Activated naive CD4-positive, alpha-beta T cell treated with anti-CD3 and anti-CD28 coated beads for 36 hours (primary cell): ENCODE measurements at regions not wholly inside any gene's neighbourhood (a gene's known extent, or its start where the extent isn't known, plus 50 kb on each side); places are given as distances from the start of the nearest gene placed in this dataset.

Experiments
- CTCF ChIA-PET: fragments of 350-600 bp; sonication (Branson Sonifier 250); formaldehyde crosslinking; loops from one replicate; lab custom pipeline; 2021; ENCODE audit warnings: antibody characterized with exemption; lab: Charles Lee
- DNase-seq: peaks from one replicate; pipeline ENCODE4 v3.0.0-alpha.2; 2020
- H3K27ac Mint-ChIP-seq: one replicate; pipeline ENCODE4 v1.8.0; 2021; ENCODE audit warnings: mild to moderate bottlenecking, mixed read lengths
- H3K27me3 Mint-ChIP-seq: one replicate; pipeline ENCODE4 v1.8.0; 2021; ENCODE audit warnings: low read depth, mixed read lengths
- H3K36me3 Mint-ChIP-seq: one replicate; pipeline ENCODE4 v1.8.0; 2021; ENCODE audit warnings: low read depth, mixed read lengths
- H3K4me1 Mint-ChIP-seq: one replicate; pipeline ENCODE4 v1.8.0; 2021; ENCODE audit warnings: low read depth, mixed read lengths
- H3K4me3 Mint-ChIP-seq: one replicate; pipeline ENCODE4 v1.8.0; 2021; ENCODE audit warnings: mild to moderate bottlenecking, moderate library complexity, mixed read lengths
- H3K9me3 Mint-ChIP-seq: one replicate; pipeline ENCODE4 v1.8.0; 2021; ENCODE audit warnings: mixed read lengths
- intact Hi-C: fragments of 100-400 bp; cut with micrococcal nuclease; formaldehyde crosslinking; loops from one replicate; pipeline ENCODE4 v1.15.1; 2023

DNA sequence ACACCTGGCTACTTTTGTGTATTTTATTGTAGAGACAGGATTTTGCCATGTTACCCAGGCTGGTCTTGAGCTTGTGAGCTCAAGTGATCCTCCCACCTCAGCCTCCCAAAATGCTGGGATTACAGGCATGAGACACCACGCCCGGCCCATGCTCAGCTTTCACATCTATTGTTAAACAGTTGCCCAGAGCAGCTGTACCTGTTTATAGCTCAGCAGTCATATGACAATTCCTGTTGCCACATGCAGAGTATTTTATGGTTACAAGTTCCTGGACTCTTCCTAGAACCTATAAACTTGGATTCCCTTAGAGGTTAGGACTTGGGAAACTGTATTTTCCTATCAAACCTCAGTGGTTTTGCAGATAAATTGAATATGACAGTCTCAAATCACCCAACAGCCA lies 188.3 kb upstream of the KCNG1 start:
- no peak for DNase-seq
- Mint-ChIP-seq H3K36me3 (no peaks in the 10 kb centered on the region), H3K9me3 (no peaks in the 10 kb centered on the region), H3K27me3 (peaks cover 21% of the 10 kb centered on the region), H3K27ac (no peak overlapping the region), H3K4me1 (no peaks in the 10 kb centered on the region), H3K4me3 (no peak overlapping the region)
- intact Hi-C loops, result no loop called here
- CTCF ChIA-PET, result interaction anchor here (1.7 kb wide), 1 partner anchor 97 kb away, joined by 4 read pairs; no protein-coding TSS in a partner anchor

DNA sequence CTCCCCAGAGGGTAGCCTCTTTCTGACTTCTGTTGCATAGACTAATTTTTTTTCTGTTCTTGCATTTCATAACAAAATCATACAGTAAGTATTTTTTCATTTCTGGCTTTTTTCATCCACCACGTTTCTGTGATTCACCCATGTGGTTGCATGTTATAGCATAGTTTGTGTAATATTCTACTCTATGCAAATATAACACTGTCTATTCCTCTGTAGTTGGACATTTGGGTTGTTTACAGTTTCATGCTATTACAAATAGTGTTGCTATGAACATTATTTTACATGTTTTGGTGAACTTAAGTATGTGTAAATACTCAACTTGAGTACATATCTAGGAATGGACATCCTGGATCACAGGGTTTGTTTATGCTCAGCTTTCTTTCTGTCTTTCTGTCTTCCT lies 187.2 kb upstream of the KCNG1 start:
- intact Hi-C loops, result no loop called here
- Mint-ChIP-seq H3K9me3 (no peaks in the 10 kb centered on the region), H3K4me3 (no peak overlapping the region), H3K36me3 (no peaks in the 10 kb centered on the region), H3K27me3 (peaks cover 17% of the 10 kb centered on the region), H3K4me1 (no peaks in the 10 kb centered on the region), H3K27ac (no peak overlapping the region)
- CTCF ChIA-PET, result interaction anchor here (0.8 to 1.2 kb wide), 3 partner anchors 9 to 222 kb away, joined by 3 read pairs; no protein-coding TSS in a partner anchor
- no peak for DNase-seq

DNA sequence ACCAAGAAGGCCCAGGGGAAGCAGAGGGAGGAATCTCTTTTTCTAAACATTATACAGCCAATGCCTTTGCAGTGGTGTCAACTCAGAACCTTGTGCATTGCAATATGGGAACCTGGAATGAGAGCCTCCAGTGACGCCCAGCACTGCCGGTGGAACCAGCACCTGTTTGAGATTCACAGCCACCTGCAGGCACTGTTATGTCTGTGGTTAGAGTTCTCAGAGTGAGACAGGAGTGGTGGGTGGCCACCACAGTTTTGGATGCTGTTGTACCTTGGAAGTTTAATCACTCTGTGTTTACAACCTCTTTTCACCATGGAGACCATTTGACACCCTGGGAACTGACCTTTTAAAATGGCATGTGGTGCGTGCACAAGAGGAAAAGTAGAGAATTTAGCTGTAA lies 185.3 kb upstream of the KCNG1 start:
- Mint-ChIP-seq H3K9me3 (no peaks in the 10 kb centered on the region), H3K36me3 (no peaks in the 10 kb centered on the region), H3K4me3 (no peak overlapping the region), H3K27me3 (peaks cover 16% of the 10 kb centered on the region), H3K27ac (no peak overlapping the region), H3K4me1 (no peaks in the 10 kb centered on the region)
- CTCF ChIA-PET, result no interaction called here
- DNase-seq, result no peak
- intact Hi-C loops, result no loop called here

DNA sequence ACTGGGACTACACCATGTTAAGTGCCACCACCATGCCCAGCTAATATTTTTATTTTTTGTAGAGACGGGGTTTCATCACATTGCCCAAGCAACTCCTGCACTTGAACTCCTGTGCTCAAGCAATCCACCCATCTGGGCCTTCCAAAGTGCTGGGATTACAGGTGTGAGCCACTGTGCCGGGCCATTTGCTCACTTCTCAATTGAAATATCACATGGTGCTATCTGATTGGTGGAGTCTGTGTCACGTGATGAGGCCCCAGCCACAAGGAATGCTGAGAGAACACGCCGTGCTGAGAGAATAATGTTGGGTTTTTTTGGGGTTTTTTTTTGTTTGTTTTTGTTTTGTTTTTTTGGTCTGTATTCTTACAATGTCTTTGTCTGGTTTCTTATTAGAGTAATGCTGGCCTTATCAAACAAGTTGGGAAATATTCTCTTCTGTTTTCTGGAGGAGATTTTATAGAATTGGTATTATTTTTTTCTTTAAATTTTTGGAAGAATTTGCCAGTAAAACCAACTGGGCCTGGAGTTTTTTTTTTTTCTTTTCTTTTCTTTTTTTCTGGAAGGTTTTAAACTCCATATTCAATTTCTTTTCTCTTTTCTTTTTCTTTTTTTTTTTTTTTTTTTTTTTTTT lies 183.2 kb upstream of the KCNG1 start:
- Mint-ChIP-seq H3K9me3 (no peaks in the 10 kb centered on the region), H3K27me3 (peaks cover 13% of the 10 kb centered on the region), H3K4me1 (no peaks in the 10 kb centered on the region), H3K36me3 (no peaks in the 10 kb centered on the region), H3K27ac (no peak overlapping the region), H3K4me3 (no peak overlapping the region)
- no peak for DNase-seq
- CTCF ChIA-PET, result no interaction called here
- intact Hi-C loops, result no loop called here

DNA sequence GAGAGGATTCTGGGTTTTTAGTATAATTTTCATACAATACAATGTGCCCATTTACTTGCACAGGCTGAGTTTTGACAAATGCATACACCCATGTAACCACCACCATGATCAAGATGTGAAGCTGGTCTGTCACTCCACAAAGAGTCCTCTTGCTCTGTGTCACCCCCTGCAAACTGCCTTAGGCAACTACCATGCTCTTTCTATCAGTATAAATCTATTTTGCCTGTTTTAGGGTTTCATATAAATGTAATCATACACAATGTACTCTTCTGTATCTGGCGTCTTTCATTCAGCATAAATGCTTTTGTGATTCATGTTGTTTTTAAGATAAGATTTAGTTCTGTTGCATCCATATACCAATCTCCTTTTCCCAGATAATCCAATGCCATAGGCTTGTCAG lies 181.9 kb upstream of the KCNG1 start:
- no peak for DNase-seq
- no peak overlapping the region for H3K27ac Mint-ChIP-seq
- peaks cover 13% of the 10 kb centered on the region for H3K27me3 Mint-ChIP-seq
- no peaks in the 10 kb centered on the region for H3K36me3 Mint-ChIP-seq
- H3K9me3 Mint-ChIP-seq, result no peaks in the 10 kb centered on the region
- intact Hi-C loops, result no loop called here
- CTCF ChIA-PET, result interaction anchor here (1.2 kb wide), 1 partner anchor 121 kb away, joined by 3 read pairs; no protein-coding TSS in a partner anchor
- H3K4me1 Mint-ChIP-seq, result no peaks in the 10 kb centered on the region
- H3K4me3 Mint-ChIP-seq, result no peak overlapping the region

DNA sequence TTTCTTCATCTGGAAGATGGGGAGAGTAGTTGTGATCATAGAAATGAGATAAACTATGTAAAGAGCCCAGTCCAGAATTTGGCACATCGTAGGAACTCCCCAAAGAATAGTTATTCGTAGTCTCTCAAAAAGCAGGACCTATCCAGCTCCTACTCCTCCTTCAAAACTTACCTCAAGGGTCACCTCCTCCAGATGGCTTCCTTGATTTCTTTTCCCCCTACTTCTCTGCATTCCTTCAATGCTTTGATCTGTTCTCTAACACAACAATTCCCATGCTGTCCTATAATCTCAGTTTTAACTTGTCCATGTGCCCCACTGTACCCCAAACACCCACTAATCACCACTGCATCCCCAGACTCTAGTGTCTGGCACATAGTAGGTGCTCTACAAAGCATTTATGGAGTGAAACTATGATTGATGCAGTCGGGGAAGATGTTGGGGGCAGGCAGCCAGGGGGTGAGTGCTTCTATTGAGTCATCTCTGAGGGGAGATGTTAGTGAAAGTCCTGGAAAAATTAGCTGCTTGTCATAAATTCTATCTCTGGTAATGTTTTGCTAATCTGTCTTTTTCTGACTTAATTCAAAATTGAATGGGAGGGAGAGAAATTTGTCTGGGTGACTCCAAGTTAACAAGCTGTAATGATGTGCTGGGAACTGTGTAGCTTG lies 181.3 kb upstream of the KCNG1 start:
- Mint-ChIP-seq H3K27ac (no peak overlapping the region), H3K4me1 (no peaks in the 10 kb centered on the region)
- intact Hi-C loops, result no loop called here

DNA sequence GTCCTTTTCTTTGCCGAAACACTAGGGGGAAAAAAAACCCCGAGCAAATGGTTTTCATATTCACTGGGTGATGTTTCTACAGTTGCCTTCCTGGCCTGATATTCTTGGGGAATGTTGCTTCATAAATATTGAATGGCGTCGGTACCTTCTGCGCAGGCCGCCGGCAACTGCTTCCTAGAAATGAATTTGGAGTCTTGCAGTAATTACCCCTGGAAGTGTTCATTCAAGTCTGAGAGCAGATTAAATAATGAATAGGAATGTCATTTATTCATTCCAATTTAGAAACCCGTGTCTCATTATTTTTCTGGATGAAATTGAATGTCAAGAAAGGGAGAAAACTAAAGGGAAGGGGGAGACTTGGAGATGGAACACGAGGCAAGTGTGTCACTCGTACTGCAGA lies 179.4 kb upstream of the KCNG1 start:
- Mint-ChIP-seq H3K4me1 (no peaks in the 10 kb centered on the region), H3K4me3 (no peak overlapping the region), H3K27ac (no peak overlapping the region), H3K27me3 (peaks cover 12% of the 10 kb centered on the region), H3K36me3 (no peaks in the 10 kb centered on the region), H3K9me3 (no peaks in the 10 kb centered on the region)
- CTCF ChIA-PET, result interaction anchor here (0.6 kb wide), 1 partner anchor 578 kb away, joined by 7 read pairs; no protein-coding TSS in a partner anchor
- no peak for DNase-seq
- intact Hi-C loops, result no loop called here

More for the DNA sequence above, 181.3 kb upstream of the KCNG1 start:
- no peak for DNase-seq
- Mint-ChIP-seq H3K36me3 (no peaks in the 10 kb centered on the region), H3K4me3 (no peak overlapping the region), H3K9me3 (no peaks in the 10 kb centered on the region), H3K27me3 (peaks cover 13% of the 10 kb centered on the region)
- CTCF ChIA-PET, result interaction anchor here (1.2 kb wide), 1 partner anchor 122 kb away, joined by 3 read pairs; no protein-coding TSS in a partner anchor

DNA sequence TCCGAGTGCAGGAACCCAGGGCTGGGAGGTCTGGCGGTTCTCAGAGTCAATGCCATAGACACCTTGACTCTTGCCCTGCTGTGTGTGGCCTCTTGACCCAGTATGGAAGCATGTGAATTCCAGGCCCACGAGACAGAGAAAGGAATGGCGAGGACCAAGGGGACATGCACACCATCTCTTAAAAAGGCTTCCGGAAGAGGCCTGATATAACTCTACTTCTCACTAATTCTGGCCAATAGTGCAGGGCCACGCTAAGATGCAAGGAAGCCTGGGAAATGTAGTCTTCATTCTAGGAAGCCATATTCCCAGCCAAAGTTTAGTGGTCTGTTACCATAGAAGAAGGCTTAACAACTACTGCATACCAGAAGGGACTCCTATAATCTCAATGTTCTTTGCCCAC lies 177.0 kb upstream of the KCNG1 start:
- CTCF ChIA-PET, result no interaction called here
- no peak for DNase-seq
- intact Hi-C loops, result no loop called here
- Mint-ChIP-seq H3K9me3 (no peaks in the 10 kb centered on the region), H3K4me1 (no peaks in the 10 kb centered on the region), H3K27ac (no peak overlapping the region), H3K27me3 (peaks cover 9% of the 10 kb centered on the region), H3K4me3 (no peak overlapping the region), H3K36me3 (no peaks in the 10 kb centered on the region)

DNA sequence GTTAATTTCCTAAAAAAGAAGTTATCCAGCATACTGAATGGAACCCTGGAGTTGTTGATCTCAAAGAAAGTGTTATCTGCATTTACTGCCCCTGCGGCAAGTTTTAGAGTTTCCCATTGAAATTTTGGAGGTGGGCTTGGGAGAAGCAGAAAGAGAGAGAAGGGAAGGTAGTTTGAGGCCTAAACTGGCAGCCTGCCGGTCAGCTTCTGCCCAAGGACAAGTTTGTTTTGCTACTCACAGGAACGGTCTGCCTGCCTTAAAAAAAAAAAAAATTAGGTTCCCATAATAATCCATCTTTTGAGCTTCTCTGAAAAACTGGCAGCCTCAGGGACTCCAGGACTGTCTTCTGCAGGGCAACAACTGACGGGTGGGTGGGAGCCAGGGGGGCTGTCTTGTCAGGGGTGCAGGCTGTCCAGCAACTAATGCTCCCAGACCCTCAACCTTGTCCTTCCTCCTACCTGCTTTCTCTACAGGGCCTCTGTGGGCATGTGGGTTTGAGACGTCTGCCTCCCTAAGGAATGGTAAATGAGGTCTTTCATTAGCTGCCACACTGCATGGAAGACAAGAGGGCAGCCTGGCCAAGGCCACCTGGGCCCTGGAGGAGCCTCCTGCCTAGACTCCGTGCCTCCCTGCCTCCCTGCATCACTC lies 176.1 kb upstream of the KCNG1 start:
- Mint-ChIP-seq H3K36me3 (no peaks in the 10 kb centered on the region), H3K27me3 (peaks cover 4% of the 10 kb centered on the region), H3K4me1 (no peaks in the 10 kb centered on the region), H3K9me3 (no peaks in the 10 kb centered on the region), H3K27ac (no peak overlapping the region), H3K4me3 (no peak overlapping the region)
- intact Hi-C loops, result no loop called here
- CTCF ChIA-PET, result no interaction called here
- DNase-seq, result no peak

DNA sequence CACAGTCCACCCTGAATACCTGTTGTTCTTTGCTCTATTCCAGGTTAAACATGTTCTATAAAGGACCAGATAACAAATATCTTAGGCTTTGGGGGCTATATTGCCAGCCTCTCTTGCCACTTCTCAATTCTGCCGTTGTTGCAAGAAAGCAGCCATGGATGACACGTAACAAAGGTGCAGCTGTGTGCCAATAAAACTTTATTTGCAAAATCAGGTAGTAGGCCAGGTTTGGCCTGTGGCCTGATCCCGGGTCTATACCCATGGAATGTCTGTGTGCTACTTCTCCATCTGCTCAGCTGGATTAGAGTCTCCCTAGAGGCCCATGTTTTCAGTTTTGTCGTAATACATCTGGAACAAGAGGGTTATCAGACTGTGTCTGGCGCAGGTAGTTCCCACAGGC lies 175.3 kb upstream of the KCNG1 start:
- H3K27ac Mint-ChIP-seq, result no peak overlapping the region
- no peak for DNase-seq
- CTCF ChIA-PET, result no interaction called here
- peaks cover 4% of the 10 kb centered on the region for H3K27me3 Mint-ChIP-seq
- intact Hi-C loops, result no loop called here
- H3K9me3 Mint-ChIP-seq, result no peaks in the 10 kb centered on the region
- no peaks in the 10 kb centered on the region for H3K36me3 Mint-ChIP-seq
- H3K4me1 Mint-ChIP-seq, result no peaks in the 10 kb centered on the region
- H3K4me3 Mint-ChIP-seq, result no peak overlapping the region

DNA sequence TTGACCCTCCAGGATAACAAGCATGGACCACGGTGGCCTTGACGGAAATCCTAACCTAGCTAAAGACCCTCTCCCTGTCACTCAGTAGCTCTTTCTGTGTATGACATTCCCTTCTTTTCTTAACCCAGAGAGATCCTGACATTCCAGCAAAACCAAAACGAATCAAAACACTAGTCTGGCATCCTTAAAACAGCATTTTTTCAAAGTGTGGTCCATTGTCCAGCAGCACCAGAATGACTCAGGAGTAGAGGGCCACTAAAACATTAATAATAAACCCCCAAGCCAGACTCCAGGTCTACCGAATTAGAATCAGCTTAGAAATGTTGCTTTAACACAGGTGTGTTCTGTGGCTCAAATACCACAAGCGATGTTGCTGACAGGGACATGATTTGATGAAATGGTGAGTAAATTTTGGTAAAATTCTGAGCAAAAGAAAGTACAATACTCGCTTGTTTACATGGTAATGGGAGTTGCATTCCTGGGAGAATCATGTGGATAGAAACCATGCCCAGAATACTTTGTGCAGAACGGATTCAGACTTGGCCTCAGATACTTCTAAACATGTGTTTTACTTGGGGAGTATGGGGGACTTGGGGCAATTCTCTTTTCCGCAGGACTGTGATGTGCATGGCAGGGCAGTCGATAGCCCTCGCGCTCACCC lies 174.2 kb upstream of the KCNG1 start:
- Mint-ChIP-seq H3K27ac (no peak overlapping the region), H3K4me1 (no peaks in the 10 kb centered on the region)
- CTCF ChIA-PET, result no interaction called here

DNA sequence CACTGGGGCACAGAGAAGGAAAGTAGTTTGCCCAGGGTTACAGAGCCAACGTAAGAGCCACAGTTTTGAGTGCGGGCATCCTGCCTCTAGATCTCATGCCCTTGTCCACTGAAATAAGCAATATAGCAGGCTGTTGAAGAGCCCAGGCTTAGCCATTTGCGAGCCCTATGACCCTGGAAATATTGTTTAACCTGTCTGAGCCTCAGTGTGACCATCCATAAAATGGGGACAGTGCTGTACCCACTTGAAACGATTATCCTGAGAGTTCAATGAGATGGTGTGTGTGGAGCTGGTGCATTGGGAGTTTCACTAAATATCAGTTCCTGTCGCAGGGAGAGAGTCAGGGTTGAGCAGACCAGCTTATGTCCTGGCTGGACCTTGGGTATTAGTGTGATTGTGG lies 173.1 kb upstream of the KCNG1 start:
- Mint-ChIP-seq H3K9me3 (no peaks in the 10 kb centered on the region), H3K4me1 (no peaks in the 10 kb centered on the region), H3K27me3 (peaks cover 2% of the 10 kb centered on the region), H3K27ac (no peak overlapping the region), H3K4me3 (no peak overlapping the region), H3K36me3 (no peaks in the 10 kb centered on the region)
- CTCF ChIA-PET, result no interaction called here
- intact Hi-C loops, result no loop called here
- no peak for DNase-seq

More for the DNA sequence above, 174.2 kb upstream of the KCNG1 start:
- no peaks in the 10 kb centered on the region for H3K36me3 Mint-ChIP-seq
- H3K9me3 Mint-ChIP-seq, result no peaks in the 10 kb centered on the region
- H3K4me3 Mint-ChIP-seq, result no peak overlapping the region
- intact Hi-C loops, result no loop called here
- H3K27me3 Mint-ChIP-seq, result peaks cover 2% of the 10 kb centered on the region
- no peak for DNase-seq
